Dendritic cell treated with granulocyte-macrophage colony-stimulating factor and Interleukin-4, amounts not matched to agents 40 ng/mL and 50 ng/mL, for 4 days (primary cell): ENCODE measurements at regions not wholly inside any gene's neighbourhood (a gene's known extent, or its start where the extent isn't known, plus 50 kb on each side); places are given as distances from the start of the nearest gene placed in this dataset.
"Not testable (repeated sequence)": the region's sequence is repeated elsewhere in the genome, so short reads cannot be mapped to it uniquely, and the experiment has no call there.

Source experiments
- H3K27ac Mint-ChIP-seq: one replicate; pipeline ENCODE4 v1.8.0; 2022; ENCODE audit warnings: mild to moderate bottlenecking, mixed read lengths
- H3K27me3 Mint-ChIP-seq: one replicate; pipeline ENCODE4 v1.8.0; 2022; ENCODE audit warnings: mild to moderate bottlenecking, mixed read lengths
- H3K36me3 Mint-ChIP-seq: one replicate; pipeline ENCODE4 v1.8.0; 2022; ENCODE audit warnings: low read depth, mixed read lengths
- H3K4me1 Mint-ChIP-seq: one replicate; pipeline ENCODE4 v1.8.0; 2022; ENCODE audit warnings: low read depth, mixed read lengths
- H3K4me3 Mint-ChIP-seq: one replicate; pipeline ENCODE4 v1.8.0; 2022; ENCODE audit warnings: mild to moderate bottlenecking, moderate library complexity, mixed read lengths
- H3K9me3 Mint-ChIP-seq: one replicate; pipeline ENCODE4 v1.8.0; 2022; ENCODE audit warnings: mixed read lengths
- intact Hi-C: fragments of 100-400 bp; cut with micrococcal nuclease; formaldehyde crosslinking; loops from one replicate; pipeline ENCODE4 v1.15.0; 2022

GRCh38 chr15:30470601-30471365 is 56.7 kb upstream of the GOLGA8R start:
- H3K27me3 Mint-ChIP-seq, H3K9me3 Mint-ChIP-seq, H3K4me1 Mint-ChIP-seq, intact Hi-C loops, H3K4me3 Mint-ChIP-seq, H3K27ac Mint-ChIP-seq, H3K36me3 Mint-ChIP-seq: not testable (repeated sequence)

DNA sequence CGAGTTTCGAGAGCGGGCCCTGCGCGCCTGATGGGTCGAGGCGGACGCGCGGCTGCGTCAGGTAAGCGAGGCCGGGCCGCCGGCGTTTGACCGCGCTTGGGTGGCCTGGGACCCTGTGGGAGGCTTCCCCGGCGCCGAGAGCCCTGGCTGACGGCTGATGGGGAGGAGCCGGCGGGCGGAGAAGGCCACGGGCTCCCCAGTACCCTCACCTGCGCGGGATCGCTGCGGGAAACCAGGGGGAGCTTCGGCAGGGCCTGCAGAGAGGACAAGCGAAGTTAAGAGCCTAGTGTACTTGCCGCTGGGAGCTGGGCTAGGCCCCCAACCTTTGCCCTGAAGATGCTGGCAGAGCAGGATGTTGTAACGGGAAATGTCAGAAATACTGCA is 57.3 kb upstream of the GOLGA8R start:
- intact Hi-C loops, H3K36me3 Mint-ChIP-seq, H3K27me3 Mint-ChIP-seq, H3K4me3 Mint-ChIP-seq, H3K9me3 Mint-ChIP-seq, H3K4me1 Mint-ChIP-seq, H3K27ac Mint-ChIP-seq: not testable (repeated sequence)

DNA sequence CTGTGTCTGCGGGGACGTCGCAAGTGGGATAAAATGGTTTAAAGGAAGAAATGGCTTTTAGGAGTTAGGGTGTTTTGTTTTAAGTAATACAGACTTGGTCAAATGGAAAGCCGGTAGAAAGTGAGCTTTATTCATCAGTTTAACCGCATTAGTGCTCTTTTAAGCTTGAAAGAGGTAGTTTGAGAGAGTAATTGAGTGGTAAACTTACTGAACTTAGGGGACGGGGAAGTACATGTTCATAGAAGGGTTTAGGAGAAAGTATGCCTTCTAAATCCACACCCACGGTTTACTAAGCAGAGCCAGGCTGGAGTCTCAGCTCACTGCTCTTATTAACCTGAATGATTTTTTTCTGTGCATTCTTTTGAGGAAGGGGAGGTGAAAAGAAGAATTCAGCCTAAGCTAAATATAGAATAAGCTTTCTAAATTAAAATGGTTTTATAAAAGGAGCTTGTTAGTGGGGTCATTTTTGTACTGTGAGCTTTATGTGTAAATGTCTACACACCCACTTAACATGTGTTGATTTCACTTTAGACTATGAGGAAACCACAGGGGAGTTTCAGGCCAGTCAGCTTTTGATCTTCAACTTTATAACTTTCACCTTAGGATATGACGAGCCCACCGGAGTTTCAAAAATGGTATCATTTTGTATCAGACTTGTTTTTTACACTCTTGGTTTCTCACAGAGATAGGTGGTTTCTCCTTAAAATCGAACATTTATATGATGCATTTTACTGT is 57.9 kb upstream of the GOLGA8R start:
- H3K9me3 Mint-ChIP-seq, H3K27me3 Mint-ChIP-seq, H3K4me1 Mint-ChIP-seq, H3K36me3 Mint-ChIP-seq, H3K4me3 Mint-ChIP-seq, H3K27ac Mint-ChIP-seq, intact Hi-C loops: not testable (repeated sequence)

GRCh38 chr15:30484887-30485286 is 67.0 kb upstream of the GOLGA8Q start:
- H3K4me3 Mint-ChIP-seq, H3K27me3 Mint-ChIP-seq, intact Hi-C loops, H3K9me3 Mint-ChIP-seq, H3K27ac Mint-ChIP-seq, H3K36me3 Mint-ChIP-seq: not testable (repeated sequence)
- peaks cover 10% of the 10 kb centered on the region for H3K4me1 Mint-ChIP-seq

GRCh38 chr15:30489237-30489636 is 62.6 kb upstream of the GOLGA8Q start:
- H3K9me3 Mint-ChIP-seq, H3K27me3 Mint-ChIP-seq, intact Hi-C loops, H3K36me3 Mint-ChIP-seq: not testable (repeated sequence)
- peak overlapping the region; percentile 65 for H3K4me3 Mint-ChIP-seq
- H3K4me1 Mint-ChIP-seq, result peaks cover 10% of the 10 kb centered on the region
- H3K27ac Mint-ChIP-seq, result peak overlapping the region; percentile 86

DNA sequence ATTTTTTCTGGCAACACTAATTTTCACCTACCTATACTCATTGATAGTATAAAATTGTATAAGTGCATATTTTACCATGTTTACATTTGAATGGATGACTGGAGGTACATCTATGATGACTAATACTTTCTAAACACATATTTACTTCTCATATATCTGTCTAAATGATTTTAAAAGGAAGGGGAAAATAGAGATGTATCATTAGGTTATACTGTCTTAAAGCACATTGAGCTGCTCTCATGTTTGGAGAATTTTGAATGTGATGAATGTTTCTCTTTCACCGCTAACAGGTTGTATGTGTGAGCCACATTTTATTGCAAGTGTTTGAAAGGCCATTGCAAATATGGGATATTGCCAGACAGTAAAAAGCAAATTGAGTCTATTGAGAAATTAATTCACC is 61.5 kb upstream of the GOLGA8Q start:
- H3K27me3 Mint-ChIP-seq, H3K27ac Mint-ChIP-seq, intact Hi-C loops, H3K36me3 Mint-ChIP-seq, H3K9me3 Mint-ChIP-seq, H3K4me3 Mint-ChIP-seq: not testable (repeated sequence)
- peaks cover 10% of the 10 kb centered on the region for H3K4me1 Mint-ChIP-seq

- H3K4me3 Mint-ChIP-seq, H3K9me3 Mint-ChIP-seq, H3K27ac Mint-ChIP-seq, H3K27me3 Mint-ChIP-seq, H3K4me1 Mint-ChIP-seq, intact Hi-C loops, H3K36me3 Mint-ChIP-seq: not testable (repeated sequence)
These were observed 57.9 kb upstream of the GOLGA8Q start for GRCh38 chr15:30493947-30494346.

DNA sequence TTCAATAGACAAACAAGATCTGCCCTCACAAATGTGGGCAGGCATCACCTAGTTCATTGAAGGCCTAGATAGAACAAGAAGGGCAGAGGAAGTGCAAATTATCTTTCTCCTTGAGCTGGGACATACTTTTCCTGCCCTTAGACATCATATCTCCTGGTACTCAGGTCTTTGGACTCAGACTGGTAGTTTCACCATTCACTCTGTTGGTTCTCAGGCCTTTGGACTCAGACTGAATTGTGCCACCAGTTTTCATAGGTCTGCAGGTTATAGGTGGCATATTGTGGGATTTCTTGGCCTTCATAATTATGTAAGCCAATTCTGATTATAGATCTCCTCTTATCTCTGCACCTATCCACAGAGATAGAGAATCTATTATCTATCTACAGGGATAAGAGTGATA is 54.6 kb upstream of the GOLGA8Q start:
- H3K36me3 Mint-ChIP-seq, H3K27me3 Mint-ChIP-seq, intact Hi-C loops, H3K9me3 Mint-ChIP-seq, H3K4me3 Mint-ChIP-seq, H3K4me1 Mint-ChIP-seq, H3K27ac Mint-ChIP-seq: not testable (repeated sequence)

- H3K27ac Mint-ChIP-seq, H3K27me3 Mint-ChIP-seq, H3K9me3 Mint-ChIP-seq, intact Hi-C loops, H3K4me1 Mint-ChIP-seq, H3K36me3 Mint-ChIP-seq, H3K4me3 Mint-ChIP-seq: not testable (repeated sequence)
These were observed 52.6 kb upstream of the GOLGA8Q start for GRCh38 chr15:30499233-30499632.

DNA sequence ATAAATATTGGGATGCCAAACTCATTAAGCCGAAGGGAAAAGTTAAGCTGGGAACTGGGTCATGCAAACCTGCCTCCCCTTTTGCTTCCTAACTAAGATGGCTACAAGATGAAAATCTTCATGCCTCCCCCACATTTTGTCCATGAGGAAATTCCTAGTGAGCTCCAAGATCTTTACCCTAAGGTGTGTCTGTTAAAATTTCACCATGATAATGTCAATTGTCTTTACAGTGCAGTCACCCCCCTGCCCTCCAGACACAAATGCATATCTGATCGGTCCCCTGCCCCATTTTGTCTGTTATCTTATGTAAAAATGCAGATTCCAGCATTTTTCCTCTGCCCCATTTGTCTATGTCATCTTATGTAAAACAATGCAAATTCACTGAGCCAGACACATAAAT is 51.3 kb upstream of the GOLGA8Q start:
- H3K36me3 Mint-ChIP-seq, H3K4me1 Mint-ChIP-seq, intact Hi-C loops, H3K4me3 Mint-ChIP-seq, H3K27ac Mint-ChIP-seq, H3K27me3 Mint-ChIP-seq, H3K9me3 Mint-ChIP-seq: not testable (repeated sequence)
